ENCODE measurements at regions not wholly inside any gene's neighbourhood (a gene's known extent, or its start where the extent isn't known, plus 50 kb on each side); places are given as distances from the start of the nearest gene placed in this dataset.

GRCh38 chr1:30029677-30030076 lies 693.7 kb downstream of the MATN1 start:
- DNase-seq (ENCODE audit: low spot score) = no peak
- peaks cover 4% of the 10 kb centered on the region for H3K9me3 Mint-ChIP-seq
- H3K4me3 Mint-ChIP-seq = no peak overlapping the region
- H3K27me3 Mint-ChIP-seq (ENCODE audit: low read depth) = peaks cover 2% of the 10 kb centered on the region
- H3K27ac Mint-ChIP-seq = no peak overlapping the region
- H3K36me3 Mint-ChIP-seq (ENCODE audit: low read depth) = no peaks in the 10 kb centered on the region
- H3K4me1 Mint-ChIP-seq (ENCODE audit: low read depth) = no peaks in the 10 kb centered on the region

- Mint-ChIP-seq H3K4me1 (ENCODE audit: low read depth) (no peaks in the 10 kb centered on the region), H3K36me3 (ENCODE audit: low read depth) (no peaks in the 10 kb centered on the region), H3K27ac (no peak overlapping the region), H3K9me3 (peaks cover 4% of the 10 kb centered on the region), H3K4me3 (no peak overlapping the region), H3K27me3 (ENCODE audit: low read depth) (peaks cover 2% of the 10 kb centered on the region)
- no peak for DNase-seq (ENCODE audit: low spot score)
Observed at GRCh38 chr1:30028939-30029338, 694.4 kb downstream of the MATN1 start.

GRCh38 chr1:30028283-30028682 lies 695.1 kb downstream of the MATN1 start:
- H3K27me3 Mint-ChIP-seq (ENCODE audit: low read depth) = peaks cover 2% of the 10 kb centered on the region
- H3K36me3 Mint-ChIP-seq (ENCODE audit: low read depth) = no peaks in the 10 kb centered on the region
- no peak overlapping the region for H3K4me3 Mint-ChIP-seq
- no peaks in the 10 kb centered on the region for H3K4me1 Mint-ChIP-seq (ENCODE audit: low read depth)
- DNase-seq (ENCODE audit: low spot score) = no peak
- peaks cover 4% of the 10 kb centered on the region for H3K9me3 Mint-ChIP-seq
- no peak overlapping the region for H3K27ac Mint-ChIP-seq

- H3K27me3 Mint-ChIP-seq (ENCODE audit: low read depth) = peaks cover 2% of the 10 kb centered on the region
- no peak overlapping the region for H3K4me3 Mint-ChIP-seq
- no peaks in the 10 kb centered on the region for H3K9me3 Mint-ChIP-seq
- no peaks in the 10 kb centered on the region for H3K4me1 Mint-ChIP-seq (ENCODE audit: low read depth)
- H3K36me3 Mint-ChIP-seq (ENCODE audit: low read depth) = no peaks in the 10 kb centered on the region
- H3K27ac Mint-ChIP-seq = no peak overlapping the region
- DNase-seq (ENCODE audit: low spot score) = no peak
Observed at GRCh38 chr1:30027247-30027646, 696.1 kb downstream of the MATN1 start.

GRCh38 chr1:30024411-30025195 lies 698.8 kb downstream of the MATN1 start:
- H3K4me1 Mint-ChIP-seq (ENCODE audit: low read depth) = no peaks in the 10 kb centered on the region
- DNase-seq (ENCODE audit: low spot score) = no peak
- no peak overlapping the region for H3K4me3 Mint-ChIP-seq
- no peak overlapping the region for H3K27ac Mint-ChIP-seq
- peaks cover 2% of the 10 kb centered on the region for H3K27me3 Mint-ChIP-seq (ENCODE audit: low read depth)
- no peaks in the 10 kb centered on the region for H3K9me3 Mint-ChIP-seq
- H3K36me3 Mint-ChIP-seq (ENCODE audit: low read depth) = no peaks in the 10 kb centered on the region

- Mint-ChIP-seq H3K9me3 (no peaks in the 10 kb centered on the region), H3K4me3 (no peak overlapping the region), H3K36me3 (ENCODE audit: low read depth) (no peaks in the 10 kb centered on the region), H3K4me1 (ENCODE audit: low read depth) (no peaks in the 10 kb centered on the region), H3K27me3 (ENCODE audit: low read depth) (no peaks in the 10 kb centered on the region), H3K27ac (no peak overlapping the region)
- no peak for DNase-seq (ENCODE audit: low spot score)
Observed at GRCh38 chr1:30023339-30024022, 699.9 kb downstream of the MATN1 start.

GRCh38 chr1:30014031-30014430 lies 709.4 kb downstream of the MATN1 start:
- Mint-ChIP-seq H3K4me3 (no peak overlapping the region), H3K36me3 (ENCODE audit: low read depth) (no peaks in the 10 kb centered on the region), H3K4me1 (ENCODE audit: low read depth) (peaks cover 2% of the 10 kb centered on the region), H3K27ac (no peak overlapping the region), H3K9me3 (no peaks in the 10 kb centered on the region), H3K27me3 (ENCODE audit: low read depth) (no peaks in the 10 kb centered on the region)
- no peak for DNase-seq (ENCODE audit: low spot score)

GRCh38 chr1:30012455-30013440 lies 710.6 kb downstream of the MATN1 start:
- no peak overlapping the region for H3K4me3 Mint-ChIP-seq
- H3K36me3 Mint-ChIP-seq (ENCODE audit: low read depth) = no peaks in the 10 kb centered on the region
- H3K4me1 Mint-ChIP-seq (ENCODE audit: low read depth) = peaks cover 2% of the 10 kb centered on the region
- no peaks in the 10 kb centered on the region for H3K9me3 Mint-ChIP-seq
- no peak overlapping the region for H3K27ac Mint-ChIP-seq
- no peak for DNase-seq (ENCODE audit: low spot score)
- no peaks in the 10 kb centered on the region for H3K27me3 Mint-ChIP-seq (ENCODE audit: low read depth)

- Mint-ChIP-seq H3K27me3 (ENCODE audit: low read depth) (no peaks in the 10 kb centered on the region), H3K27ac (no peak overlapping the region), H3K4me1 (ENCODE audit: low read depth) (peaks cover 2% of the 10 kb centered on the region), H3K36me3 (ENCODE audit: low read depth) (no peaks in the 10 kb centered on the region), H3K9me3 (no peaks in the 10 kb centered on the region), H3K4me3 (no peak overlapping the region)
- no peak for DNase-seq (ENCODE audit: low spot score)
Observed at GRCh38 chr1:30011970-30012369, 711.4 kb downstream of the MATN1 start.

- DNase-seq (ENCODE audit: low spot score) = no peak
- Mint-ChIP-seq H3K4me1 (ENCODE audit: low read depth) (peaks cover 2% of the 10 kb centered on the region), H3K9me3 (no peaks in the 10 kb centered on the region), H3K4me3 (no peak overlapping the region), H3K27me3 (ENCODE audit: low read depth) (no peaks in the 10 kb centered on the region), H3K36me3 (ENCODE audit: low read depth) (no peaks in the 10 kb centered on the region), H3K27ac (no peak overlapping the region)
Observed at GRCh38 chr1:30010506-30011106, 712.8 kb downstream of the MATN1 start.

GRCh38 chr1:30009720-30010119 lies 713.7 kb downstream of the MATN1 start:
- DNase-seq (ENCODE audit: low spot score) = no peak
- Mint-ChIP-seq H3K27ac (no peak overlapping the region), H3K9me3 (no peaks in the 10 kb centered on the region), H3K36me3 (ENCODE audit: low read depth) (no peaks in the 10 kb centered on the region), H3K27me3 (ENCODE audit: low read depth) (no peaks in the 10 kb centered on the region), H3K4me3 (no peak overlapping the region), H3K4me1 (ENCODE audit: low read depth) (peaks cover 2% of the 10 kb centered on the region)

GRCh38 chr1:30008998-30009657 lies 714.3 kb downstream of the MATN1 start:
- Mint-ChIP-seq H3K27me3 (ENCODE audit: low read depth) (no peaks in the 10 kb centered on the region), H3K4me1 (ENCODE audit: low read depth) (peaks cover 2% of the 10 kb centered on the region), H3K9me3 (no peaks in the 10 kb centered on the region), H3K27ac (no peak overlapping the region), H3K4me3 (no peak overlapping the region), H3K36me3 (ENCODE audit: low read depth) (no peaks in the 10 kb centered on the region)
- DNase-seq (ENCODE audit: low spot score) = no peak

- Mint-ChIP-seq H3K9me3 (no peaks in the 10 kb centered on the region), H3K36me3 (ENCODE audit: low read depth) (no peaks in the 10 kb centered on the region), H3K4me3 (no peak overlapping the region), H3K27me3 (ENCODE audit: low read depth) (no peaks in the 10 kb centered on the region), H3K27ac (no peak overlapping the region), H3K4me1 (ENCODE audit: low read depth) (peaks cover 2% of the 10 kb centered on the region)
- DNase-seq (ENCODE audit: low spot score) = no peak
Observed at GRCh38 chr1:30008372-30008997, 714.9 kb downstream of the MATN1 start.
